GM12872 (cell line): ENCODE measurements at regions not wholly inside any gene's neighbourhood (a gene's known extent, or its start where the extent isn't known, plus 50 kb on each side); places are given as distances from the start of the nearest gene placed in this dataset.

Source experiments
- TF ChIP-seq, protein P1 (sequence below): IDR thresholded peaks from 3 replicates; pipeline ENCODE4 v1.5.1; 2011; ENCODE audit warnings: low read depth, mild to moderate bottlenecking, low read length, moderate library complexity; ENCODE audit not compliant: insufficient read depth

DNA sequence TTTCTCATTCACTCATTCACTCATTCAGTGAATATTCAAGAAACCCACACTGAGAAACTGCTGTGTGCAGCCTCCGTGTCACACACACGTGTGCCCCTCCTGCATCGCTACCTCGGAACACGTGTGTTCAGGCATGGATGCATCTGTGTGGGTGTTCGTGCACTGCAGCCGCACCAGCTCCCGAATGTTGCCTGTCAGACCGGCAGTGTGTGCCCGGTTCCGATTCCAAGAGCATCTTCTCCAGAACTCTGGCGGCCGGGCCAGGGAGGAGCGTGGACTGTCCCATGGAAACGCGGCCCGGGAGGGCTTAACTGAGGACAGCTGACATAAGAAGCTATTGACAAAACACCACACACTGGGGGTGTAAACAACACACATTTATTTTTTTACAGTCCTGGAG is 216.0 kb downstream of the DLL1 start:
- TF ChIP-seq, protein P1, sequence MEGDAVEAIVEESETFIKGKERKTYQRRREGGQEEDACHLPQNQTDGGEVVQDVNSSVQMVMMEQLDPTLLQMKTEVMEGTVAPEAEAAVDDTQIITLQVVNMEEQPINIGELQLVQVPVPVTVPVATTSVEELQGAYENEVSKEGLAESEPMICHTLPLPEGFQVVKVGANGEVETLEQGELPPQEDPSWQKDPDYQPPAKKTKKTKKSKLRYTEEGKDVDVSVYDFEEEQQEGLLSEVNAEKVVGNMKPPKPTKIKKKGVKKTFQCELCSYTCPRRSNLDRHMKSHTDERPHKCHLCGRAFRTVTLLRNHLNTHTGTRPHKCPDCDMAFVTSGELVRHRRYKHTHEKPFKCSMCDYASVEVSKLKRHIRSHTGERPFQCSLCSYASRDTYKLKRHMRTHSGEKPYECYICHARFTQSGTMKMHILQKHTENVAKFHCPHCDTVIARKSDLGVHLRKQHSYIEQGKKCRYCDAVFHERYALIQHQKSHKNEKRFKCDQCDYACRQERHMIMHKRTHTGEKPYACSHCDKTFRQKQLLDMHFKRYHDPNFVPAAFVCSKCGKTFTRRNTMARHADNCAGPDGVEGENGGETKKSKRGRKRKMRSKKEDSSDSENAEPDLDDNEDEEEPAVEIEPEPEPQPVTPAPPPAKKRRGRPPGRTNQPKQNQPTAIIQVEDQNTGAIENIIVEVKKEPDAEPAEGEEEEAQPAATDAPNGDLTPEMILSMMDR, result no peak

DNA sequence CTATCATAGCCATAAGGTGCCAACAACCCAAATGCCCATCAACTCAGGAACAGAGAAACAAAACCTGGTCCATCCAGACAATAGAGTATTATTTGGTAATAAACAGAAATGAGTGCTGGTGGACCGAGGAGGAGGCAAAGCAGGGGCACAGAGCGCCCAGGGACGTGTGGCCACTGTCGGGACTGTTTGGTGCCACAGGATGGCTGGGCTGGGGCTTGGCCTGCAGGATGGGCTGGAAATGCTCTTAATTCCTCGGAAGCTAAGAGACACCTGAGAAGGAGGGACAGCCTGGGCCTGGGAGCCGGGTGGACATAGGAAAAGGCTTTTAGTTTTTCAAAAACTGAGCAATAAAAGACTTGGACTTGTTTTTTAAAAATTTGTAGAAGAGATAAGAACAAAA is 216.4 kb downstream of the DLL1 start:
- TF ChIP-seq, protein P1, result no peak

DNA sequence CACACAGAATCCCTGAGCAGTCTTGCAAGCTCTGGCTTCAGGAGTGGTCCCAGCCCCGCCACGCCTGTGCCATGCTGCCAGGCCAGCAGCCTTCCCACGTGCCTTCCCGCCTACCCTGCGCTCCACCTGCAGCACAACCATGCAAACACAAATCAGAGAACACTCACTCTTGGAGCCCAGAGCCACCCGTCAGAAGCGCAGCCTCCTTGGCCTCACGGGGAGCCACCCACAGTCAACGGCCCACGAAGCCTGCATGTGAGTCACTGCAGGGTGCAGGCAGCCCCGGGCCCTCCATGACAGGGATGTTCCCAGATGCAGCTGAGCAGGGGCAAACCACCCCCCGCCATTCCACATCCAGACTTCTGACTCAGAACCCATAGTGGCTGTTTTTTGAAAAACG is 217.0 kb downstream of the DLL1 start:
- TF ChIP-seq, protein P1, result no peak

- TF ChIP-seq, protein P1, result no peak
These were observed 218.6 kb downstream of the DLL1 start for GRCh38 chr6:170072246-170072645.

DNA sequence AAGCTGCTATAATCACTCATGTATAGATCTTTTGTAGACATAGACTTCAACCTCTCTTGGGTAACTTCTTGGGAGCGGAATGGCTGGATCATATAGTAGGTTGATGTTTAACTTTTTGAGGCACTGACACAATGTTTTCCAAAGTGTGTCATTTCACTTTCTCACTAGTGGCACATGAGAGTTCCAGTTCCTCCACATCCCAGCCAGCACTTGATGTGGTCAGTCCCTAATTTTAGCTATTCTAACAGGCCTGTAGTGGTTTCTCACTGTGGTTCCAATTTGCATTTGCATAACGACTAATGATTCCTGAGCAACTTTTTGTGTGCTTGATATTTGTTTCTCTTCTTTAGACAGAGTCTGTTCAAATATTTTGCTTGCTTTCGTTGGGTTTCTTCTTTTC is 221.3 kb downstream of the DLL1 start:
- TF ChIP-seq, protein P1, result no peak

- TF ChIP-seq, protein P1, result no peak
These were observed 222.4 kb downstream of the DLL1 start for GRCh38 chr6:170068496-170068895.

DNA sequence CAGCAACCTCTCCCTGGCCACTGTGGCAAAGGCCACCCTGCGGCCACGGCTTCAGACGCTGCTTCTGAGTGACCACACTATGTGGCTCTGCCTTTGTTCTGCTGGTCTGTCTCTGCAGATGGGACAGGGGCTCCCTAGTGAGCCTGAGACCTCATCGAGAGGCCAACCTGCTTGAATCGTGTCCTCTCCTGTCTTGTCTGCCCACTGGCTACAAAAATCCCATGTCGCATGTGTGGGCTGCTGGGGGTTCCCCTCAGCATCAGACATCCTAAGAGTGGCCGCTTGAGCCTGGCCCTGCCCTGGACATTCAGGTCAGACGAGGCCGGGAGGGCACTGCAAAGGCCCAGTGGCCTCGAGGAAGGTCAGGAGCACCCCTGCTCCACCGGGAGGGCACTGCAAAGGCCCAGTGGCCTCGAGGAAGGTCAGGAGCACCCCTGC is 222.9 kb downstream of the DLL1 start:
- TF ChIP-seq, protein P1, result no peak

DNA sequence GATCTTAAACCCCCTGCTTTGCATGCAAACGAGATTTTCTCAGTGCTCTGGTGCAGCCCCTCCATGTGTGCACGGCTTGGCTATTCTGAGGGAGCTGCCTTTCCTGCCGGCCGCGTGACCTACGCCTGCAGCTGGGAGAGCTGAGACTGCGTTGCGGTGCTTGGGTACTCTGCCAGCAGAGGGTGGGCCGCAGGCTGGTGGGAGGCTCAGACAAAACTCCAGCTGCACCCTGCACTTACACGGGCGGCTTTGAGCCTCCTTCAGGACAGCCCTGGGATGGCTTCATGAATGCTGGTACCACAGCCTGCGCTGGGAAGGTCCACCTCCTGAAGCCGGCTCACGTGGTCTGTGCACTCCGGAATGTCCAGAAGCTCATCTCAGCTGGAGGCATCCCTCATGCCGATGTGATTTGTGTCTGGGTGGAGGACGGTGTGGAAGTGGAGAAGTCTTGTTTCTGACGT is 223.7 kb downstream of the DLL1 start:
- TF ChIP-seq, protein P1, result no peak
